ENCODE measurements at regions not wholly inside any gene's neighbourhood (a gene's known extent, or its start where the extent isn't known, plus 50 kb on each side); places are given as distances from the start of the nearest gene placed in this dataset.

GRCh38 chr11:115911613-115912346, 407.6 kb upstream of the CADM1 start:
- DNase-seq = no peak

DNA sequence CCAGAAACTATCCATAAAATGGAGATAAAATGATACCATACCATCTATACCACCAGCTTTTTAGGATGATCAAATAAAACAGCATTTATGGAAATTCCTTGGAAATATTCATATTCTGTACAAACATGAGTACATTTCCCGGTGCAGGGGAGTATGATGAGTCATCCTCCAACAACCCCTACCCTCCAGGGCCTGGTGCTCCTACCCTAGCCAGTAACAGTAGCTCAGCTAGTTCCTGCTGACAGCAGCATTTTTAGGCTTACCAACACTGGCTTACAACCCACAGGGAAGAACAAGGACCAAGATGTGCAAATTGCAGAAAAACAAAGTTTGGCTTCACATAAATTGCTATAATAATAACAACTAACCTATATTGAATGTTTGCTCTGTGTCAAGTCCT, 406.2 kb upstream of the CADM1 start:
- no peak for DNase-seq

DNA sequence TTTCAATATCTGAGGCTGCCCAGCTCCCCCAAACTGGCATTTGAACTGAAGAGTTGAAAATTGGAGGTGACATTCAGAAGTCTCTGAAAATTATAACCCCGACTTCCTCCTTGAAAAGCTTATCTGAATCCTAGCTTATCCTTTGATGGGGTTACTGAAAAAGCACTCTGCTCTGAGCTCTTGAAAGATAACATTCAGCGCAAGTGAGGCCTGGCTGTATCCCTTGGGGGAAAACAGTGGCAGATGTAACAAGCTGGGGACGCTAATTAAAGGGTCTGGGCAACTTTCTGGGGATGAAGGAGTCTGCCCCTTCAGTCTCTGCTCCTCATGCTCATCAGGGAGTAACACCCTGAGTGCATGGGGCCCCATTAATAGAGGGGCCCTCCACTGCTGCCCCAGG, 402.0 kb upstream of the CADM1 start:
- DNase-seq = no peak

GRCh38 chr11:115905341-115906000, 401.3 kb upstream of the CADM1 start:
- DNase-seq = no peak

DNA sequence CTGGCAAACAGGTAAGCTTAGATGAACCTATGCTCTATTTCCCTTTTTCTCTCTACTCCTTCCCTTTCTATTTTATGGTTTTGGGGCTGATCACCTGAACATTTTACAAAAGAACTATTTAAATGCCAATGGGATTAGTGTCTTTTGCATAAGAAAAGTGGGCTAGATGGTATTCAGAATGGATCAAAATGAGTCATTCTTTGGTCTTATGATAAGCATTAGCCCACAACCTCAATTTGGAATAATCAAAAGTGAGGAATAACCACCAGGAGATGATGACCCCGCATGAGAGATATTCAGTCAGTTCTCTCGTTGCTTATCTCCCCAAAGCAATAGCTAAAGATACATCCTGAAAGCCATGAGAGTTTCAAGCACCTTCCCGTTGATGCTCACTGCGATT, 399.0 kb upstream of the CADM1 start:
- DNase-seq = no peak

GRCh38 chr11:115901069-115901468, 396.9 kb upstream of the CADM1 start:
- no peak for DNase-seq

DNA sequence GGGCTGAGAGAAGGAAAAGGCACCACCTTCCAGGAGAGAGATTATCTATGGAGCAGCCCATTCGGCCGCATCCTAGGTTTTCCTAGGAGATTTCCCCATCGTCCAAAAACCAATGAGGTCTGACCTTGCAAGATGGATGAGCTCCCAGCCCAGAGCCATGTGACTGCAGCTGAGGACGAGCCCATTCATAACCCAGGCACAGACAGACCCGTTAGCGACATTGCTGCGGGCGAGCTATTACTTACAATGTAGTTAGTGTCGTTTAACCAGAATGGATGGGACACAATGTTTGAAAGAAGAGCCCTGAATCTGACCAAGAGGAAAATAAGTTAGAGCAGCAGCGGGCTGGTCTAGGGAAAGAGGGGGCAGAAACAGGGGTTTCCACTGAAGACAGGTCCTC, 395.9 kb upstream of the CADM1 start:
- DNase-seq = no peak

- no peak for DNase-seq
Observed at GRCh38 chr11:115897707-115898106, 393.5 kb upstream of the CADM1 start.

DNA sequence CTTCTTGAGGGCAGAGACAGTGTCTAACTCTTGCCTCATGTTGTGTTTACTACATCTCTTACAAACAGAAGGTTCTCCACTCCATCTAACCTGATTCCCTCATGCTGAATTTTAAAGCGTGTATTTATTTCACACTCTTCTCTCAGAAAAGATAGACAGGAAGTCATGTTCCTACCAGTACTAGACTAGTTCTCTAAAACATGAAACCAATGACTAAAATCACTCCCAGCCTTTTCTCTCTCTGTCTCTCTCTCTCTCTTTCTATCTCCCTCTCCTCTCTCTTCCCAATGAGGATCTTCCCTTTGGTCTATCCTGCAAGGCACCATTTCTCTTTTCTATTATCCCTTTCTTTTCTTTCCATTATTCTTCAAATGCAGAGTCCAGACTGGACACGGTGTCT, 391.9 kb upstream of the CADM1 start:
- DNase-seq = no peak

- no peak for DNase-seq
Observed at GRCh38 chr11:115895594-115895993, 391.4 kb upstream of the CADM1 start.

- no peak for DNase-seq
Observed at GRCh38 chr11:115894176-115894575, 390.0 kb upstream of the CADM1 start.

- no peak for DNase-seq
Observed at GRCh38 chr11:115893461-115894099, 389.4 kb upstream of the CADM1 start.

GRCh38 chr11:115892016-115892415, 387.8 kb upstream of the CADM1 start:
- no peak for DNase-seq

DNA sequence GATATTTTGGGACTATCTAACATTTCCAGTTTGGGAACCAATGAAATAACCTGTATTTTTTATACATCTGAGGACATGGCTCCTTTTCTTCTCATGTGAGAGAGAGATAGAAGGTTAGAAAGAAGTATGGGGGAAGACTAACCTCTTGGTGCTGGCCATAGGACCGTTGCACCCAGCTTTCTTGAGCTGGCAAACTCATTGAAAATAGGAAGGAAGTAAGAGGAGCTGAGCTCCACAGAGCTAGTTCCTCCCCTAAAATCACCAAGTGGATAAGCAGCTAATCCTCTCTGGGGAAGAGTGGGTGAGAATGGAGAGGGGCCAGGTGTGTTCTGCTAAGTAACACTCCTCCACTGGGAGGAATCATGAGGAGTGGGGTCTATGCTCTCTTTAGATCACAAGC, 387.4 kb upstream of the CADM1 start:
- DNase-seq = no peak

GRCh38 chr11:115890500-115890899, 386.3 kb upstream of the CADM1 start:
- no peak for DNase-seq

- no peak for DNase-seq
Observed at GRCh38 chr11:115889712-115890111, 385.5 kb upstream of the CADM1 start.

- DNase-seq = no peak
Observed at GRCh38 chr11:115887727-115888126, 383.5 kb upstream of the CADM1 start.

- no peak for DNase-seq
Observed at GRCh38 chr11:115887316-115887715, 383.1 kb upstream of the CADM1 start.

DNA sequence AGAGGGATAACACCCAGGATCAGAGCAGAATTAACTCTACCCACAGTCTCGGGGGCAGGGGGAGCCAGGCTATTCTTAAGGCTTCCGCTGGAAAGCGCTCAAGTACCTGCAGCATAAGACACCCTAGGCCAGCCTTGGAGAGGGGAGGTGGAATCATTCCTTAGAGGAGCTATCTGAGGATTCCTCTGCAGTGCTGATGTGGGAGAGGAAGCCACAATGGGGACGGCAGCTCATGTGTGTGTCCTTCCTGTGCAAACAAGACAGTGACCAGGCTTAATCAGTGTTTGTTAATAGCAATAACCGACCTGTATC, 382.2 kb upstream of the CADM1 start:
- no peak for DNase-seq

GRCh38 chr11:115885535-115886421, 381.6 kb upstream of the CADM1 start:
- no peak for DNase-seq

GRCh38 chr11:115884800-115885534, 380.8 kb upstream of the CADM1 start:
- DNase-seq = no peak

DNA sequence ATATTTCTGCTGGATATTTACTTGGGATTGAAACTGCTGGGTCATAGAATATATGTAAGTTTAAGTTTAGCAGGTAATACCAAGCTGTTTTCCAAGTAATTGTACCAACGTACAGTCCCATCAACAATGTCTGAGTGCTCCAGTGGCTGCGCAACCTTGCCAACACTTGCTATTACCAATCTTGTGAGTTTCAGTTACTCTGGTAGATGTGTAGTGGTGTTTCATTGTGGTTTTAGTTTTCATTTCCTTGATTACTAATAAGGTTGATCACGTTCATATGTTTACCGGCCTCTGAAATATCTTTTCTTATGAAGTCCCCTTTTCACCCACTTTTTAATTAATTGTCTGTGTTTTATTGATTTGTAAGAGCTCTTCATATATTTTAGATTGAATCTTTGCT, 370.6 kb upstream of the CADM1 start:
- DNase-seq = no peak

- no peak for DNase-seq
Observed at GRCh38 chr11:115873813-115874212, 369.6 kb upstream of the CADM1 start.

All from CD4-positive, alpha-beta T cell treated with Interleukin-4 for 4 hours (primary cell).